Activated T-cell treated with anti-CD3 and anti-CD28 coated beads for 24 hours (primary cell): ENCODE measurements at regions not wholly inside any gene's neighbourhood (a gene's known extent, or its start where the extent isn't known, plus 50 kb on each side); places are given as distances from the start of the nearest gene placed in this dataset.

ENCODE experiments used
- DNase-seq: peaks from one replicate; pipeline ENCODE4 v3.0.0-alpha.2; 2020; ENCODE audit warnings: low read depth

GRCh38 chr10:4074545-4075407 lies 289.8 kb upstream of the KLF6 start:
- no peak for DNase-seq

GRCh38 chr10:4073912-4074311 lies 288.9 kb upstream of the KLF6 start:
- DNase-seq = no peak

- no peak for DNase-seq
Measured at GRCh38 chr10:4070921-4071660, 286.1 kb upstream of the KLF6 start.

- DNase-seq = no peak
Measured at GRCh38 chr10:4070184-4070583, 285.2 kb upstream of the KLF6 start.

GRCh38 chr10:4069491-4069890 lies 284.5 kb upstream of the KLF6 start:
- no peak for DNase-seq

GRCh38 chr10:4068629-4069028 lies 283.6 kb upstream of the KLF6 start:
- DNase-seq = no peak

- no peak for DNase-seq
Measured at GRCh38 chr10:4067931-4068561, 283.0 kb upstream of the KLF6 start.

- no peak for DNase-seq
Measured at GRCh38 chr10:4067531-4067930, 282.5 kb upstream of the KLF6 start.

GRCh38 chr10:4066581-4067390 lies 281.8 kb upstream of the KLF6 start:
- DNase-seq = no peak

- no peak for DNase-seq
Measured at GRCh38 chr10:4064489-4064888, 279.5 kb upstream of the KLF6 start.

- no peak for DNase-seq
Measured at GRCh38 chr10:4063717-4064116, 278.7 kb upstream of the KLF6 start.

- no peak for DNase-seq
Measured at GRCh38 chr10:4062751-4063150, 277.7 kb upstream of the KLF6 start.

GRCh38 chr10:4062072-4062471 lies 277.1 kb upstream of the KLF6 start:
- no peak for DNase-seq

- no peak for DNase-seq
Measured at GRCh38 chr10:4061441-4061951, 276.5 kb upstream of the KLF6 start.

GRCh38 chr10:4059471-4060138 lies 274.6 kb upstream of the KLF6 start:
- DNase-seq = no peak

- DNase-seq = no peak
Measured at GRCh38 chr10:4058514-4059029, 273.6 kb upstream of the KLF6 start.

GRCh38 chr10:4057725-4058513 lies 272.9 kb upstream of the KLF6 start:
- no peak for DNase-seq

- no peak for DNase-seq
Measured at GRCh38 chr10:4057021-4057420, 272.0 kb upstream of the KLF6 start.

GRCh38 chr10:4054656-4055435 lies 269.8 kb upstream of the KLF6 start:
- DNase-seq = no peak
